ENCODE measurements at regions not wholly inside any gene's neighbourhood (a gene's known extent, or its start where the extent isn't known, plus 50 kb on each side); places are given as distances from the start of the nearest gene placed in this dataset.

GRCh38 chr16:54501797-54502196, 215.2 kb upstream of the IRX3 start:
- Mint-ChIP-seq H3K27me3 (peaks cover 14% of the 10 kb centered on the region), H3K9me3 (peaks cover 0 to 9% (median 2%) of the 10 kb centered on the region in 7 donors), H3K27ac (no peak overlapping the region), H3K4me1 (peaks cover 0 to 2% (median 0%) of the 10 kb centered on the region in 4 donors), H3K4me3 (no peak overlapping the region), H3K36me3 (no peaks in the 10 kb centered on the region)
- Histone ChIP-seq H3K27ac (ENCODE audit: insufficient read depth, low read length, poor library complexity, severe bottlenecking) (no peak overlapping the region), H3K27me3 (ENCODE audit: control insufficient read depth, insufficient read depth, low read length) (no peaks in the 10 kb centered on the region), H3K9me3 (ENCODE audit: control insufficient read depth in 2 of 2, low read length in 2 of 2) (no peaks in the 10 kb centered on the region), H3K36me3 (ENCODE audit: control insufficient read depth, insufficient read depth, low read length) (no peaks in the 10 kb centered on the region), H3K4me3 (ENCODE audit: low read depth, low read length) (no peak overlapping the region), H3K4me1 (ENCODE audit: control insufficient read depth, insufficient read depth, low read length, poor library complexity, severe bottlenecking) (no peaks in the 10 kb centered on the region)
- ATAC-seq (ENCODE audit: low read depth in 2 of 2) (no peak), DNase-seq (no peak)

GRCh38 chr16:54493594-54493993, 207.0 kb upstream of the IRX3 start:
- no peak overlapping the region for H3K27ac ChIP-seq (ENCODE audit: insufficient read depth, low read length, poor library complexity, severe bottlenecking)
- H3K9me3 ChIP-seq (ENCODE audit: control insufficient read depth in 2 of 2, low read length in 2 of 2), result no peaks in the 10 kb centered on the region
- no peak overlapping the region for H3K4me3 ChIP-seq (ENCODE audit: low read depth, low read length)
- DNase-seq (no peak), ATAC-seq (ENCODE audit: low read depth in 2 of 2) (no peak)
- no peaks in the 10 kb centered on the region for H3K36me3 ChIP-seq (ENCODE audit: control insufficient read depth, insufficient read depth, low read length)
- Mint-ChIP-seq H3K4me3 (no peak overlapping the region), H3K9me3 (peaks cover 0 to 9% (median 2%) of the 10 kb centered on the region in 7 donors), H3K4me1 (no peaks in the 10 kb centered on the region), H3K27ac (no peak overlapping the region), H3K36me3 (no peaks in the 10 kb centered on the region), H3K27me3 (peaks cover 5% of the 10 kb centered on the region)
- H3K4me1 ChIP-seq (ENCODE audit: control insufficient read depth, insufficient read depth, low read length, poor library complexity, severe bottlenecking), result no peaks in the 10 kb centered on the region
- no peaks in the 10 kb centered on the region for H3K27me3 ChIP-seq (ENCODE audit: control insufficient read depth, insufficient read depth, low read length)

GRCh38 chr16:54493061-54493460, 206.5 kb upstream of the IRX3 start:
- Histone ChIP-seq H3K27ac (ENCODE audit: insufficient read depth, low read length, poor library complexity, severe bottlenecking) (no peak overlapping the region), H3K4me3 (ENCODE audit: low read depth, low read length) (no peak overlapping the region), H3K36me3 (ENCODE audit: control insufficient read depth, insufficient read depth, low read length) (no peaks in the 10 kb centered on the region), H3K9me3 (ENCODE audit: control insufficient read depth in 2 of 2, low read length in 2 of 2) (no peaks in the 10 kb centered on the region), H3K27me3 (ENCODE audit: control insufficient read depth, insufficient read depth, low read length) (no peaks in the 10 kb centered on the region), H3K4me1 (ENCODE audit: control insufficient read depth, insufficient read depth, low read length, poor library complexity, severe bottlenecking) (no peaks in the 10 kb centered on the region)
- peaks cover 0 to 7% (median 0%) of the 10 kb centered on the region in 7 donors for H3K9me3 Mint-ChIP-seq
- no peak for ATAC-seq (ENCODE audit: low read depth in 2 of 2)
- peaks cover 4% of the 10 kb centered on the region for H3K27me3 Mint-ChIP-seq
- H3K27ac Mint-ChIP-seq, result no peak overlapping the region
- no peak for DNase-seq
- H3K4me1 Mint-ChIP-seq, result no peaks in the 10 kb centered on the region
- no peak overlapping the region for H3K4me3 Mint-ChIP-seq
- H3K36me3 Mint-ChIP-seq, result no peaks in the 10 kb centered on the region

GRCh38 chr16:54490112-54490488, 203.5 kb upstream of the IRX3 start:
- no peak overlapping the region for H3K4me3 ChIP-seq (ENCODE audit: low read depth, low read length)
- H3K27ac ChIP-seq (ENCODE audit: insufficient read depth, low read length, poor library complexity, severe bottlenecking), result no peak overlapping the region
- H3K36me3 Mint-ChIP-seq, result no peaks in the 10 kb centered on the region
- no peaks in the 10 kb centered on the region for H3K4me1 Mint-ChIP-seq
- H3K9me3 Mint-ChIP-seq, result no peaks in the 10 kb centered on the region
- H3K27ac Mint-ChIP-seq, result no peak overlapping the region
- H3K36me3 ChIP-seq (ENCODE audit: control insufficient read depth, insufficient read depth, low read length), result no peaks in the 10 kb centered on the region
- no peaks in the 10 kb centered on the region for H3K27me3 ChIP-seq (ENCODE audit: control insufficient read depth, insufficient read depth, low read length)
- H3K4me3 Mint-ChIP-seq, result no peak overlapping the region
- no peaks in the 10 kb centered on the region for H3K27me3 Mint-ChIP-seq
- H3K4me1 ChIP-seq (ENCODE audit: control insufficient read depth, insufficient read depth, low read length, poor library complexity, severe bottlenecking), result no peaks in the 10 kb centered on the region
- DNase-seq (no peak), ATAC-seq (ENCODE audit: low read depth in 2 of 2) (no peak)
- no peaks in the 10 kb centered on the region for H3K9me3 ChIP-seq (ENCODE audit: control insufficient read depth in 2 of 2, low read length in 2 of 2)

- H3K27ac Mint-ChIP-seq, result no peak overlapping the region
- Histone ChIP-seq H3K27me3 (ENCODE audit: control insufficient read depth, insufficient read depth, low read length) (no peaks in the 10 kb centered on the region), H3K36me3 (ENCODE audit: control insufficient read depth, insufficient read depth, low read length) (no peaks in the 10 kb centered on the region), H3K4me3 (ENCODE audit: low read depth, low read length) (no peak overlapping the region), H3K4me1 (ENCODE audit: control insufficient read depth, insufficient read depth, low read length, poor library complexity, severe bottlenecking) (no peaks in the 10 kb centered on the region), H3K9me3 (ENCODE audit: control insufficient read depth in 2 of 2, low read length in 2 of 2) (no peaks in the 10 kb centered on the region), H3K27ac (ENCODE audit: insufficient read depth, low read length, poor library complexity, severe bottlenecking) (no peak overlapping the region)
- no peaks in the 10 kb centered on the region for H3K9me3 Mint-ChIP-seq
- no peak for ATAC-seq (ENCODE audit: low read depth in 2 of 2)
- H3K27me3 Mint-ChIP-seq, result no peaks in the 10 kb centered on the region
- no peak overlapping the region for H3K4me3 Mint-ChIP-seq
- H3K4me1 Mint-ChIP-seq, result no peaks in the 10 kb centered on the region
- no peak for DNase-seq
- H3K36me3 Mint-ChIP-seq, result no peaks in the 10 kb centered on the region
These were observed 202.9 kb upstream of the IRX3 start for GRCh38 chr16:54489225-54490111.

- no peak overlapping the region for H3K27ac Mint-ChIP-seq
- H3K4me1 ChIP-seq (ENCODE audit: control insufficient read depth, insufficient read depth, low read length, poor library complexity, severe bottlenecking), result no peaks in the 10 kb centered on the region
- no peaks in the 10 kb centered on the region for H3K27me3 Mint-ChIP-seq
- H3K4me3 ChIP-seq (ENCODE audit: low read depth, low read length), result no peak overlapping the region
- no peaks in the 10 kb centered on the region for H3K4me1 Mint-ChIP-seq
- H3K27ac ChIP-seq (ENCODE audit: insufficient read depth, low read length, poor library complexity, severe bottlenecking), result no peak overlapping the region
- H3K9me3 ChIP-seq (ENCODE audit: control insufficient read depth in 2 of 2, low read length in 2 of 2), result no peaks in the 10 kb centered on the region
- H3K4me3 Mint-ChIP-seq, result no peak overlapping the region
- ATAC-seq (ENCODE audit: low read depth in 2 of 2), result no peak
- no peak for DNase-seq
- H3K36me3 Mint-ChIP-seq, result no peaks in the 10 kb centered on the region
- H3K36me3 ChIP-seq (ENCODE audit: control insufficient read depth, insufficient read depth, low read length), result no peaks in the 10 kb centered on the region
- no peaks in the 10 kb centered on the region for H3K9me3 Mint-ChIP-seq
- H3K27me3 ChIP-seq (ENCODE audit: control insufficient read depth, insufficient read depth, low read length), result no peaks in the 10 kb centered on the region
These were observed 202.1 kb upstream of the IRX3 start for GRCh38 chr16:54488729-54489128.

GRCh38 chr16:54487933-54488332, 201.3 kb upstream of the IRX3 start:
- DNase-seq, result no peak
- no peak overlapping the region for H3K4me3 ChIP-seq (ENCODE audit: low read depth, low read length)
- Mint-ChIP-seq H3K4me3 (no peak overlapping the region), H3K36me3 (no peaks in the 10 kb centered on the region), H3K27ac (no peak overlapping the region), H3K4me1 (no peaks in the 10 kb centered on the region), H3K27me3 (no peaks in the 10 kb centered on the region), H3K9me3 (no peaks in the 10 kb centered on the region)
- no peak overlapping the region for H3K27ac ChIP-seq (ENCODE audit: insufficient read depth, low read length, poor library complexity, severe bottlenecking)
- H3K36me3 ChIP-seq (ENCODE audit: control insufficient read depth, insufficient read depth, low read length), result no peaks in the 10 kb centered on the region
- no peaks in the 10 kb centered on the region for H3K27me3 ChIP-seq (ENCODE audit: control insufficient read depth, insufficient read depth, low read length)
- H3K4me1 ChIP-seq (ENCODE audit: control insufficient read depth, insufficient read depth, low read length, poor library complexity, severe bottlenecking), result no peaks in the 10 kb centered on the region
- no peaks in the 10 kb centered on the region for H3K9me3 ChIP-seq (ENCODE audit: control insufficient read depth in 2 of 2, low read length in 2 of 2)
- ATAC-seq (ENCODE audit: low read depth in 2 of 2), result no peak

GRCh38 chr16:54484700-54485099, 198.1 kb upstream of the IRX3 start:
- Mint-ChIP-seq H3K36me3 (no peaks in the 10 kb centered on the region), H3K27me3 (no peaks in the 10 kb centered on the region), H3K27ac (no peak overlapping the region), H3K9me3 (peaks cover 0 to 1% (median 0%) of the 10 kb centered on the region in 7 donors), H3K4me1 (no peaks in the 10 kb centered on the region), H3K4me3 (no peak overlapping the region)
- no peak for DNase-seq
- no peak overlapping the region for H3K4me3 ChIP-seq (ENCODE audit: low read depth, low read length)
- H3K36me3 ChIP-seq (ENCODE audit: control insufficient read depth, insufficient read depth, low read length), result no peaks in the 10 kb centered on the region
- ATAC-seq (ENCODE audit: low read depth in 2 of 2), result no peak
- no peak overlapping the region for H3K27ac ChIP-seq (ENCODE audit: insufficient read depth, low read length, poor library complexity, severe bottlenecking)
- H3K4me1 ChIP-seq (ENCODE audit: control insufficient read depth, insufficient read depth, low read length, poor library complexity, severe bottlenecking), result no peaks in the 10 kb centered on the region
- H3K27me3 ChIP-seq (ENCODE audit: control insufficient read depth, insufficient read depth, low read length), result no peaks in the 10 kb centered on the region
- H3K9me3 ChIP-seq (ENCODE audit: control insufficient read depth in 2 of 2, low read length in 2 of 2), result no peaks in the 10 kb centered on the region

All from CD4-positive, CD25-positive, alpha-beta regulatory T cell (primary cell).